ENCODE measurements at regions not wholly inside any gene's neighbourhood (a gene's known extent, or its start where the extent isn't known, plus 50 kb on each side); places are given as distances from the start of the nearest gene placed in this dataset.

GRCh38 chr3:111301238-111301798 is 229.7 kb downstream of the NECTIN3 start:
- Histone ChIP-seq H3K4me1 (peaks cover 10% of the 10 kb centered on the region), H3K9me3 (no peaks in the 10 kb centered on the region), H3K4me3 (ENCODE audit: low read depth, low read length) (no peak overlapping the region), H3K27me3 (replicated peaks; ENCODE audit: control insufficient read depth, insufficient read depth, low read length) (no peaks in the 10 kb centered on the region), H3K36me3 (ENCODE audit: control insufficient read depth, insufficient read depth, low read length) (no peaks in the 10 kb centered on the region)
- intact Hi-C loops (cut with micrococcal nuclease; ENCODE audit: unreplicated experiment) = no loop called here
- no peaks in the 10 kb centered on the region for H3K36me3 Mint-ChIP-seq (ENCODE audit: insufficient read depth, unreplicated experiment)
- H3K4me1 Mint-ChIP-seq (ENCODE audit: low read depth, unreplicated experiment) = peaks cover 8% of the 10 kb centered on the region
- H3K9me3 Mint-ChIP-seq (ENCODE audit: unreplicated experiment) = no peaks in the 10 kb centered on the region
- H3K4me3 Mint-ChIP-seq (ENCODE audit: unreplicated experiment) = no peak overlapping the region
- TF ChIP-seq CTCF (IDR thresholded peaks at IDR 0.05; ENCODE audit: insufficient read depth in 1 of 2, low read depth in 1 of 2, low read length in 1 of 2, severe bottlenecking in 1 of 2, unreplicated experiment in 1 of 2) = no peak
- BruUV-seq (replicated peaks) = no TSS peak
- no peak for DNase-seq
- no peak overlapping the region for H3K27ac Mint-ChIP-seq (ENCODE audit: unreplicated experiment)
- ChIA-PET CTCF (no interaction called here), POLR2A (no interaction called here)
- H3K27me3 Mint-ChIP-seq (ENCODE audit: insufficient read depth, unreplicated experiment) = peaks cover 4% of the 10 kb centered on the region

GRCh38 chr3:111302063-111302462 is 230.4 kb downstream of the NECTIN3 start:
- no peaks in the 10 kb centered on the region for H3K27me3 ChIP-seq (replicated peaks; ENCODE audit: control insufficient read depth, insufficient read depth, low read length)
- no peaks in the 10 kb centered on the region for H3K9me3 ChIP-seq
- no peaks in the 10 kb centered on the region for H3K36me3 ChIP-seq (ENCODE audit: control insufficient read depth, insufficient read depth, low read length)
- no peak for TF ChIP-seq CTCF (IDR thresholded peaks at IDR 0.05; ENCODE audit: insufficient read depth in 1 of 2, low read depth in 1 of 2, low read length in 1 of 2, severe bottlenecking in 1 of 2, unreplicated experiment in 1 of 2)
- no TSS peak for BruUV-seq (replicated peaks)
- Mint-ChIP-seq H3K27me3 (ENCODE audit: insufficient read depth, unreplicated experiment) (no peaks in the 10 kb centered on the region), H3K9me3 (ENCODE audit: unreplicated experiment) (no peaks in the 10 kb centered on the region), H3K27ac (ENCODE audit: unreplicated experiment) (no peak overlapping the region), H3K4me3 (ENCODE audit: unreplicated experiment) (no peak overlapping the region), H3K36me3 (ENCODE audit: insufficient read depth, unreplicated experiment) (no peaks in the 10 kb centered on the region), H3K4me1 (ENCODE audit: low read depth, unreplicated experiment) (peaks cover 8% of the 10 kb centered on the region)
- intact Hi-C loops (cut with micrococcal nuclease; ENCODE audit: unreplicated experiment) = no loop called here
- POLR2A ChIA-PET = no interaction called here
- DNase-seq = no peak
- H3K4me1 ChIP-seq = peaks cover 10% of the 10 kb centered on the region
- H3K4me3 ChIP-seq (ENCODE audit: low read depth, low read length) = no peak overlapping the region
- CTCF ChIA-PET = no interaction called here

- intact Hi-C loops (cut with micrococcal nuclease; ENCODE audit: unreplicated experiment) = no loop called here
- Mint-ChIP-seq H3K36me3 (ENCODE audit: insufficient read depth, unreplicated experiment) (no peaks in the 10 kb centered on the region), H3K4me1 (ENCODE audit: low read depth, unreplicated experiment) (peaks cover 8% of the 10 kb centered on the region), H3K27ac (ENCODE audit: unreplicated experiment) (no peak overlapping the region), H3K4me3 (ENCODE audit: unreplicated experiment) (no peak overlapping the region), H3K27me3 (ENCODE audit: insufficient read depth, unreplicated experiment) (no peaks in the 10 kb centered on the region), H3K9me3 (ENCODE audit: unreplicated experiment) (no peaks in the 10 kb centered on the region)
- Histone ChIP-seq H3K36me3 (ENCODE audit: control insufficient read depth, insufficient read depth, low read length) (no peaks in the 10 kb centered on the region), H3K4me3 (ENCODE audit: low read depth, low read length) (no peak overlapping the region), H3K27me3 (replicated peaks; ENCODE audit: control insufficient read depth, insufficient read depth, low read length) (no peaks in the 10 kb centered on the region), H3K4me1 (peaks cover 10% of the 10 kb centered on the region), H3K9me3 (no peaks in the 10 kb centered on the region)
- no peak for TF ChIP-seq CTCF (IDR thresholded peaks at IDR 0.05; ENCODE audit: insufficient read depth in 1 of 2, low read depth in 1 of 2, low read length in 1 of 2, severe bottlenecking in 1 of 2, unreplicated experiment in 1 of 2)
- DNase-seq = no peak
- CTCF ChIA-PET = no interaction called here
- BruUV-seq (replicated peaks) = no TSS peak
- POLR2A ChIA-PET = no interaction called here
Measured at GRCh38 chr3:111303760-111304159, 232.1 kb downstream of the NECTIN3 start.
